ENCODE measurements at regions not wholly inside any gene's neighbourhood (a gene's known extent, or its start where the extent isn't known, plus 50 kb on each side); places are given as distances from the start of the nearest gene placed in this dataset.
A peak's percentile ranks its signal among the peaks of the same experiment; 100 is the strongest.

- no peak for DNase-seq
Measured at GRCh38 chr17:72303787-72304733, 183.2 kb downstream of the SOX9 start.

GRCh38 chr17:72304859-72305258 lies 184.0 kb downstream of the SOX9 start:
- no peak for DNase-seq

DNA sequence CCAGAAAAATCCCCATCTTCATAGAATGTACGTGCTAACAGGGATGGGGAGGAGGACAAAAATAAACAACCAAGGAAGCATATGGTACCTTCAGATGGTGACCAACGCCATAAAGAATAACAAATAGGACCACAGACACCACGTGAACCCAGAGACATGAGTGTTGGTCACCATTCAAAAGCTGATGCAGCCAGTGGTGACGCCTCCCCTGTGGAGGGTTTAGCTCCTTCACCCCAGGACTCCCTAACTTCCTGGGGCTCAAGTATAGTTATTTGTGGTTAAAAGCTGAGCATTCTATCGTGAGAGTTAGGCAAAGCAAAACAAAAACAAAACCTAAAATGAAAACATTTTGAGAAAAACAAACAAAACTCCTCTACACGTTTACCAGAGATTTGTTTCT lies 184.7 kb downstream of the SOX9 start:
- no peak for DNase-seq

GRCh38 chr17:72306037-72306436 lies 185.2 kb downstream of the SOX9 start:
- DNase-seq: no peak

DNA sequence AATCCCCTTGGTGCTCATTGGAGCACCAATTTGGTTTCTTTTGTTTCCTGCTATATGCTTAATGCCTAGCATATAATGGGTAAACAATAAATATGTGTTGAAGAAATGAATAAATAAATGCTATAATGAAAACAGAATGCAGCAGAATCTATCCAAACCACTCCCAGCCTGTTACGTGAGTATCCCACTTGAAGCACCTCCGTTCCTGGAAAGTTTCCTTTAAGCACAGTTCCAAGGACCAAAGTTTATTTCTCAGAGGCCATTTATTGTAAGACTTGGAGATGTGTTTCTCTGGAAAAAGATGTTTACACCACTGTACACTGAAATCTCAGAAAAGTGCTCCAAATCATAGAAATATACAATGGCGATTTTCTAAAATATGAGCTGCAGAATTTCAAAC lies 187.0 kb downstream of the SOX9 start:
- DNase-seq: no peak

GRCh38 chr17:72308744-72309385 lies 188.0 kb downstream of the SOX9 start:
- DNase-seq: no peak

- no peak for DNase-seq
Measured at GRCh38 chr17:72311004-72311403, 190.2 kb downstream of the SOX9 start.

- DNase-seq: no peak
Measured at GRCh38 chr17:72315122-72315913, 194.5 kb downstream of the SOX9 start.

- no peak for DNase-seq
Measured at GRCh38 chr17:72318131-72318530, 197.3 kb downstream of the SOX9 start.

GRCh38 chr17:72321896-72322295 lies 201.1 kb downstream of the SOX9 start:
- no peak for DNase-seq

DNA sequence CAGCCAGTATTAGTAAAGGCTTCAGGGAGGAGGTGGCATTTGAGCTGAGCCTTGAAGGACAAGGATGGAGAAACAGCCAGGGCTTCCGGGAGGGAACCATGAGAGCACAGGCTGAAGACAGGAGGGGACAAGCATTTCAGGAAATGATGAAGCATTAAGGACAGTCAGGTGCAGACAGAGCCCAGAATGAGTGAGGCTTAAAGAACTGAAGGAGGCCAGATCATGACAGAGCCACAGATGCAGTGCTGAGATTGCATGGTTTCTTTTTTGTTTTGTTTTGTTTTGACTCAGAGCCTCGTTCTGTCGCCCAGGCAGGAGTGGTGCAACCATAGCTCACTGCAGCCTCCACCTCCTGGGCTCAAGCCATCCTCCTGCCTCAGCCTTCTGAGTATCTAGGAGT lies 211.5 kb downstream of the SOX9 start:
- DNase-seq: no peak

DNA sequence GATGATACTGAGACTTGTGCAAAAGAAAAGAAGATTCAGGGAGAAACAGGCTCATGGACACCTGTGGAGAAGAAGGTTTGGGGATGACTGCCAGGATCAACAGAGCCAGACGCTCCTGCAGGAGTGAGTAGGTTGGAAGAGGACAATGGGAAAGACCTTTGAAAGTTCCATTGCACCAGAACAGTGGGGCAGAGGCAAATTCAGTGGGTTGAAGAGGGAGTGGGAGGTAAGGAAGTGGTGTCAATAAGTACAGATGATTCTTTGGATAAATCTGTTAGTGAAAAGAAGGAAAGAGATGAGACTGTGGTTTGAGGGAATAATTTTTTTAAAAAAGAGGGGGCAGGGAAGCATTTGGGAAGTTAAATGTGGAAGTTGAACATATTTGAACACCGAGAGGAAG lies 212.8 kb downstream of the SOX9 start:
- DNase-seq: no peak

GRCh38 chr17:72334205-72334604 lies 213.4 kb downstream of the SOX9 start:
- no peak for DNase-seq

DNA sequence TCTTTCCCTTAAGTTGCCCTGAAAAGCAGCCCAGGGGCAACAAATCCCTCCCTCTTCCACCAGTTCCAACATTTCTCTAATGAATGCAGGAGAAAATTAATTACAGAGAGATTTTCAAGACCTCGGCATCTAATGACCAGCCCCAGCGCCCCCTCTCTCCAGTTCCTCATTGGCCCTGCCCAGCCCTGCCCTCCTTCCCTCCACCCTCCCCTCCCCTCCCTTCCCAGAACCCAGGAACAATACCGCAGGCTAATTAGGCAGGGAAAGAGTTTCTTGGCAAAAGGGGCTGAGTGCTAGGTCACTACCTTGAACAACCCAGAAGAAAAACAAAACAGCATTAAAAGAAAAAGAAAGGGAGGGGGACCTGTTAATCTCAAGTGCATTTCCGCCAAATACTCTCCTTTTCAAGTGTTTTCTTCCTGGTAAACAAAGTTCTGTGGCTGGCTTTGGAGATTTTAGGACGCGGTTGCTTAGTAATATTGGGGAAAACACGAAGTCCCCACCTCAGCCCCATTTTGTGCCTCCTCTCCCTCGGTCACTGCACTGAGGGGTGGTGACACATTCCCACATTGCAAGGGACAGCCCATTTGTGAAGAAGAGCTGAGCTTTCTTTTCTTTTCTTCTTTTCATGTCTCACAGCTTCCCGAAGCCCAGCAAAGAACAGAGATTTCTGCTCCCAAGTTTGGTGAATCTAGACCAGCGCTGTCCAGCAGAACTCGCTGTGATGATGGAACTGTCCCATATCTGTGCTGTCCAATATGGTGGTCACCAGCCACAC lies 215.4 kb downstream of the SOX9 start:
- DNase-seq: no peak

GRCh38 chr17:72336804-72337070 lies 215.9 kb downstream of the SOX9 start:
- DNase-seq: no peak

DNA sequence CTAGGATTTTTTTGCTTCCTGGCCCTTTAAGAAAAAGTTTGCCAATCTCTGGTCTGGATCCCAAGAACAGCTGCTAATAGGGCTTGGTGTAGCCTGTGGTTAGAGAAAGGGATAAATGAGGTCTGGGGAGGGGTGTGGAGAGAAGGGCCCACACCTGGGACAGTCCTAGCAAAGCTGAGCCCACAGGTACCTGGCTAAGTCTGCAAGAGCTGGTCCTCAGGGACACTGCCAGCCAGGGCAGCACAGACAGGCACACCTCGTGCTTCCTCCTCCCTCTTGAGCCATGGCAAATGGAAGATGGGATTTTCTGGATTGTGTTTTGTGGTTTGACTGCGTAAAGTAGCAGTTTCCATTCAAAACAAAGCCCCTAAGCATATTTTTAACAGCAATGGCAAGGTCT lies 217.5 kb downstream of the SOX9 start:
- no peak for DNase-seq

- DNase-seq: no peak
Measured at GRCh38 chr17:72338847-72339790, 218.3 kb downstream of the SOX9 start.

DNA sequence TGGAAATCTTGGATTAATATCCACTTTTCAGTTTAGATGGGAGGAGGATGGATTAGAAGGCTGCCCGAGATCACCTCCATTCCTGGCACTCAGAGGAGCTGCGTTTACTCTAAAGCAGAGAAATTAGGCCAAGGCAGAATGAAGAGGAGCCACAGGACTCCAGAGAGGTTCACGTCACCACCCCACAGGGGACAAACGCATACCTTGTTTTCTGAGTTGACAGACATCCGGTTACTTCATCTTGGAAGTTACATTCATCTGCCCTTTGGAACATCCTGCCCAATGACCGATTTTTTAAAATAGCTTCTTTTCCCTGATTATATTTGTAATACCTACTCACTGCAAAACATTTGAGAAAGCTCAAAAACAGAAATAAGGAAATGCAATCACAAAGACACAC lies 220.0 kb downstream of the SOX9 start:
- DNase-seq: no peak

DNA sequence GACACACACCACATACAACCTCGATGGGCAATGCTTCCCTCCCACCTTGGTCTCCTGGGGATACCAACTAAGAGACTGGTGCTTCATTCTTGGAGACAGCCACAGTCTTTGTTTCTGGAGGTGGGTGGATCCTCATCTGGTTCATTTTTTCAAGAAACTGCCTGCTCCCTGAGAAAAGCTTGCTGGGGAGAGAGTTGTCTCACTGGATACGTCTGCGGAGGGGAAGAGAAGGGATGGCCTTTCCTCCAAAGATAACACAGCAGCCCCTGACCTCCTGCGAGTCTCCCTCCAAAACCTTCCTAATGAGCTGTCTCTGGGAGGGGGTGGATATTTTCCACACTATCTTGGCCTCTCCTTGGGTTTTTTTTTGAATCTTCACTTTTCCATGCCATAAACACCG lies 221.2 kb downstream of the SOX9 start:
- no peak for DNase-seq

GRCh38 chr17:72342627-72343527 lies 222.1 kb downstream of the SOX9 start:
- peak; percentile 17 for DNase-seq

- no peak for DNase-seq
Measured at GRCh38 chr17:72343911-72344310, 223.1 kb downstream of the SOX9 start.

All from NCI-H446 treated with DMSO at 0.1 percent for 48 hours (cell line).